ENCODE measurements at regions not wholly inside any gene's neighbourhood (a gene's known extent, or its start where the extent isn't known, plus 50 kb on each side); places are given as distances from the start of the nearest gene placed in this dataset.

DNA sequence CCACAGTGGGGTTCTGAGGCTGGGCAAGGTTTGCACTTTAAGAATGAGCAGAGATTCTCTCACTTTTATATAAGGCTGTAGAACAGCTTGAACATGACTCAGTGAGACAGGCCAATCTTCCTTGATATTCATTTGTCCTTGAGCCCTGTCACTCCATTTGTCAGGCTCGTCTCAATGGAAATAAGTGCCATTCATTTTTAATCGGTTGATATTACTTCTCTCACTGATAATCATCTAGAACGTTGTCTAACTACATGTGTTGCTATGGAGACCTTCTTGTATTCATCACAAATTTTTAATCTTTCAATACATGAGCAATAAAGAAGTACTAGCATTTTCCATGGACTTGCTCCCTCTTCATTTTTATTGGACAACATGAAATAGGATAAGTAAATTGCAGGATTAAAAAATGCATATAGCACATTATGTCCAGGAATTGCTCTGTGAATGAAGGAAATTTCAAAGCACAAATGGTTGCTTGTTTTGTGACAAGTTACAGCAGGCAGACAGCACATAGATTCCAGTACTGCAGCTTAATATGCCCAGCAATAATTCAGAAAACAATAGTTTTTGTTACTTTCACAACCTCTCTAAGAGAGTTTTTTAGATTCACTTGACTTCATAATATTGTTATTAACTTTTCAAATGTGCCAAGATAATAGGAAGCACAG lies 1178.4 kb upstream of the ATXN8OS start:
- TF ChIP-seq, protein P1, sequence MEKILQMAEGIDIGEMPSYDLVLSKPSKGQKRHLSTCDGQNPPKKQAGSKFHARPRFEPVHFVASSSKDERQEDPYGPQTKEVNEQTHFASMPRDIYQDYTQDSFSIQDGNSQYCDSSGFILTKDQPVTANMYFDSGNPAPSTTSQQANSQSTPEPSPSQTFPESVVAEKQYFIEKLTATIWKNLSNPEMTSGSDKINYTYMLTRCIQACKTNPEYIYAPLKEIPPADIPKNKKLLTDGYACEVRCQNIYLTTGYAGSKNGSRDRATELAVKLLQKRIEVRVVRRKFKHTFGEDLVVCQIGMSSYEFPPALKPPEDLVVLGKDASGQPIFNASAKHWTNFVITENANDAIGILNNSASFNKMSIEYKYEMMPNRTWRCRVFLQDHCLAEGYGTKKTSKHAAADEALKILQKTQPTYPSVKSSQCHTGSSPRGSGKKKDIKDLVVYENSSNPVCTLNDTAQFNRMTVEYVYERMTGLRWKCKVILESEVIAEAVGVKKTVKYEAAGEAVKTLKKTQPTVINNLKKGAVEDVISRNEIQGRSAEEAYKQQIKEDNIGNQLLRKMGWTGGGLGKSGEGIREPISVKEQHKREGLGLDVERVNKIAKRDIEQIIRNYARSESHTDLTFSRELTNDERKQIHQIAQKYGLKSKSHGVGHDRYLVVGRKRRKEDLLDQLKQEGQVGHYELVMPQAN (IDR thresholded peaks at IDR 0.05; ENCODE audit: borderline replicate concordance): no peak
- TF ChIP-seq BRD9 (IDR thresholded peaks at IDR 0.05; ENCODE audit: low read depth, partially characterized antibody): no peak
- TF ChIP-seq SMARCA4 (IDR thresholded peaks at IDR 0.05): no peak
- no peak for TF ChIP-seq HNRNPUL1 (IDR thresholded peaks at IDR 0.05; ENCODE audit: low read length)
- no peak for TF ChIP-seq BRCA1 (IDR thresholded peaks at IDR 0.05)
- no peak for TF ChIP-seq BRCA1 (CRISPR knock-in tag; IDR thresholded peaks at IDR 0.05)
- TF ChIP-seq RBM15 (IDR thresholded peaks at IDR 0.05; ENCODE audit: insufficient read depth, low read length): no peak
- ChIA-PET CTCF (ENCODE audit: low intra/inter-chr PET ratio) (no interaction called here), POLR2A (no interaction called here)
- Histone ChIP-seq H3K36me3 (ENCODE audit: control insufficient read depth, insufficient read depth, low read length) (no peaks in the 10 kb centered on the region), H3K4me3 (no peak overlapping the region), H4K20me1 (replicated peaks; ENCODE audit: control insufficient read depth, insufficient read depth, low read length) (no peaks in the 10 kb centered on the region), H3K27me3 (ENCODE audit: control insufficient read depth in 2 of 2, insufficient read depth in 2 of 2, low read length in 2 of 2) (no peaks in the 10 kb centered on the region), H3K4me1 (replicated peaks in 1 of 2; ENCODE audit: control insufficient read depth in 2 of 2, insufficient read depth in 2 of 2, low read length in 2 of 2) (no peaks in the 10 kb centered on the region), H3K27ac (ENCODE audit: extremely low read depth, low read depth, low read length) (no peak overlapping the region), H3K9me1 (ENCODE audit: control insufficient read depth, insufficient read depth, low read length) (no peaks in the 10 kb centered on the region), H3K9me3 (replicated peaks; ENCODE audit: control insufficient read depth, insufficient read depth, low read depth, low read length) (no peaks in the 10 kb centered on the region), H3K9ac (ENCODE audit: insufficient read depth in 1 of 2, low read depth in 2 of 2, low read length in 2 of 2) (no peak overlapping the region), H2AFZ (ENCODE audit: low read depth, low read length) (no peak overlapping the region), H3K79me2 (ENCODE audit: control insufficient read depth, insufficient read depth, low read length) (no peaks in the 10 kb centered on the region), H3K4me2 (ENCODE audit: insufficient read depth, low read length) (no peak overlapping the region)
- DNase-seq (ENCODE audit: extremely low read depth in 1 of 4, low spot score in 3 of 4): no peak
- no peak for FAIRE-seq
- 0% methylated on average over 3 of the region's 3 CpGs for WGBS (ENCODE audit: insufficient coverage, low coverage, missing lambda C conversion rate)
- BruUV-seq (replicated peaks): no TSS peak
- intact Hi-C loops (cut with micrococcal nuclease): loop anchor here (5.0 kb wide), 1 partner anchor 112 kb away; no protein-coding TSS in a partner anchor
- ATAC-seq: no peak
- in situ Hi-C loops (cut with MboI): no loop called here

Measured in K562 (cell line).